K562 (cell line): ENCODE measurements at regions not wholly inside any gene's neighbourhood (a gene's known extent, or its start where the extent isn't known, plus 50 kb on each side); places are given as distances from the start of the nearest gene placed in this dataset.

Experiments used
- BHLHE40 ChIP-seq: IDR thresholded peaks from 2 replicates; pipeline ENCODE4 v1.6.1; 2011; ENCODE audit warnings: low read length, improper control_type of control experiment
- CTCF ChIP-seq, 3 experiments: IDR thresholded peaks in 2 of 3; conservative IDR thresholded peaks in 1 of 3; 2 replicates each; pipeline ENCODE4 v1.5.1; 2011 to 2012; ENCODE audit warnings: low read length in 3 of 3, mild to moderate bottlenecking in 3 of 3, control low read depth in 2 of 3, improper control_type of control experiment in 1 of 3, inconsistent platforms in 1 of 3, low read depth in 1 of 3, mixed read lengths in 1 of 3, moderate library complexity in 1 of 3; ENCODE audit not compliant: insufficient read depth in 2 of 3
- FIP1L1 ChIP-seq: fragments of 200-400 bp; formaldehyde crosslinking; IDR thresholded peaks from 2 replicates; pipeline ENCODE4 v1.6.1; 2018; ENCODE audit warnings: mild to moderate bottlenecking, low read depth, low read length; ENCODE audit not compliant: poor library complexity, severe bottlenecking
- MEF2A ChIP-seq: IDR thresholded peaks from 2 replicates; pipeline ENCODE4 v1.6.1; 2011; ENCODE audit warnings: low read depth, mild to moderate bottlenecking, low read length, moderate library complexity; ENCODE audit not compliant: control insufficient read depth
- RFX5 ChIP-seq: IDR thresholded peaks from 2 replicates; pipeline ENCODE4 v1.6.1; 2011; ENCODE audit warnings: low read depth, mild to moderate bottlenecking, improper control_type of control experiment, low read length
- TAF1 ChIP-seq: IDR thresholded peaks from 2 replicates; pipeline ENCODE4 v1.6.1; 2011; ENCODE audit warnings: mild to moderate bottlenecking, low read length, moderate library complexity; ENCODE audit not compliant: insufficient read depth, control insufficient read depth, severe bottlenecking; ENCODE audit errors: extremely low read depth
- ZNF444 ChIP-seq: fragments of 250-450 bp; sonication (Bioruptor Pico); IDR thresholded peaks from 2 replicates; pipeline ENCODE4 v1.4.0; 2020; ENCODE audit warnings: mild to moderate bottlenecking, moderate library complexity

GRCh38 chr15:57835119-57835518 is 128.6 kb downstream of the POLR2M start:
- TF ChIP-seq RFX5 (no peak), ZNF444 (no peak), TAF1 (no peak), FIP1L1 (no peak), CTCF (IDR thresholded peaks at IDR 0.05 in 2 of 3, conservative IDR thresholded peaks at IDR 0.05 in 1 of 3; ENCODE audit: insufficient read depth in 2 of 3, low read depth in 1 of 3, low read length in 3 of 3) (no peak), BHLHE40 (no peak), MEF2A (no peak)
